ENCODE measurements at regions not wholly inside any gene's neighbourhood (a gene's known extent, or its start where the extent isn't known, plus 50 kb on each side); places are given as distances from the start of the nearest gene placed in this dataset.

DNA sequence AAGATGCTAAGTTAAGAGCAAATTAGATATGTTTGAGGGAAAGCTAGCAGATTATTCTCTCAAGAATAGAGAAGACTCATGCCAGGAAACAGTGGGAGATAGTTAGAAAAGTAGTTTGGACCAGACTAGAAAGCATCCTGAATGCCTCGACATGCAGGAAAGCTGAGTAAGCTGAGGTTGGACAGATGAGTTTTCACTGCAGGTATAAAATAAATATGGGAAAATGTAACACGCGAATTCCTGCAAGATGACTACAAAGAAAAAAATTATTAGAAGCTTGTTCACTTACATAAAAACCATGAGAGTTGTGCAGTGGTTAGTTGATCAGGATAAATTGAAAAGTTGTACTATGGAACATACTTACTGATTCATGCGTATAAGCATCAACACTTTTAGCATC lies 484.2 kb upstream of the MANEA start:
- DNase-seq = no peak

DNA sequence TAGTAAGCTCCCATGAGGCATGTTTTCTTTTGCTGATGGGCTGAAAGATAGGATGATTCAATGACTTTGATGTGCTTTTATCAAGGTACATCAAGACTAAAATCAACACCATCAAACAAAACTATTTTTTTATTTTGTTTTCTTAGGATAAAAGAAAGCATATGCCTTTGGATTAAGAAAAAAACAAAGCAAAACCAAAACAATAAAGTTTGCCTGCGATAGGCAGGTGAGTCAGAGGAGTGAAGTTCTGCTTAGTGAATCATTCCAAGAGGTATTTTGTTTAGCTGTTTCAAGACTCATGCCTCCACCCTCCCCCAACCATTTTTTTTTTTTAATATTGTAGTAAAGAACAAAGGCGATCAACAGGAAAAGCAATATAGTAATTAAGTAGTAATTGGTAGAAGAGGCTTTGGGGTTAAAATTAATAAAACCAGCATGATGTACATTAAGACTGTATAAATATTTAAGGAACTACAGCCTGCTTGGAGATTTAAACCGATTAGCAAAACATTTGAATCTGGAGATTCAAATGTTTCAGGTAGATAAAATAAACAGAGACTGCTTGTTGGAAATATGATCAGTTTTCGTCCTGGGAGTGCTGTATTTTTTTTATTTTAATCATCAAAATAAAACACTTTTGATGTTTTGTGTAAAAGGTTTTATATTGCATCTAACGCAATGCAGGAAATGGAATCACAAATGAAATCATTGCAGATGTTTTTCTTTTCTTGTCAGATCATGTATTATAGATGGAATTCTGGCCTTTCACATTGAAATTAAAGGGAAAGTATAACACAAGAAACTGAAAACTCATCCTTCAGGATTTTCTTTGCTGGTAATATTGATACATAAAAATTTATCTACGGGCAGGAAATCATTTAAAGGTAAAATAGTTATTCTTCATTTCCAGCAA lies 482.3 kb upstream of the MANEA start:
- H3K9ac ChIP-seq = no peak overlapping the region
- no peak overlapping the region for H3K27ac ChIP-seq (ENCODE audit: low read depth in 2 of 2, low read length in 1 of 2)
- no peak overlapping the region; a peak in 1 of 4 replicates for H3K4me3 ChIP-seq (ENCODE audit: low read depth in 2 of 2, low read length in 1 of 2)
- no peaks in the 10 kb centered on the region for H3K9me2 ChIP-seq
- TF ChIP-seq, protein P1, sequence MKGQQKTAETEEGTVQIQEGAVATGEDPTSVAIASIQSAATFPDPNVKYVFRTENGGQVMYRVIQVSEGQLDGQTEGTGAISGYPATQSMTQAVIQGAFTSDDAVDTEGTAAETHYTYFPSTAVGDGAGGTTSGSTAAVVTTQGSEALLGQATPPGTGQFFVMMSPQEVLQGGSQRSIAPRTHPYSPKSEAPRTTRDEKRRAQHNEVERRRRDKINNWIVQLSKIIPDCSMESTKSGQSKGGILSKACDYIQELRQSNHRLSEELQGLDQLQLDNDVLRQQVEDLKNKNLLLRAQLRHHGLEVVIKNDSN (IDR thresholded peaks at IDR 0.05; ENCODE audit: borderline replicate concordance, low read depth) = no peak
- TF ChIP-seq EP300 (IDR thresholded peaks at IDR 0.05; ENCODE audit: borderline replicate concordance in 1 of 2, low read depth in 1 of 2, low read length in 1 of 2) (0 out of 4 replicates have a peak, but pooled peaks of 1 of the 2 experiments have one; percentile 19), ELF1 (IDR thresholded peaks at IDR 0.05) (no peak), JUND (IDR thresholded peaks at IDR 0.05) (peak; percentile 51; the same call in 1 of the 2 replicates), NRF1 (IDR thresholded peaks at IDR 0.05; ENCODE audit: low read depth, low read length) (no peak), FOSL2 (IDR thresholded peaks at IDR 0.05; ENCODE audit: borderline replicate concordance, low read depth) (peak; percentile 53; the same call in 1 of the 2 replicates)
- no peaks in the 10 kb centered on the region for H3K79me2 ChIP-seq (ENCODE audit: insufficient read depth)
- ChIA-PET POLR2A (no interaction called here), CTCF (no interaction called here)
- H3K4me1 ChIP-seq (ENCODE audit: control insufficient read depth in 1 of 2, insufficient read depth in 2 of 2, low read depth in 1 of 2, low read length in 1 of 2) = peaks cover 0 to 7% of the 10 kb centered on the region in 2 experiments; a peak in 1 of 4 replicates
- WGBS (ENCODE audit: low lambda C conversion rate) = 9% methylated on average over 6 of the region's 6 CpGs
- H3F3A ChIP-seq (replicated peaks; ENCODE audit: insufficient read depth) = no peaks in the 10 kb centered on the region
- H3K9me3 ChIP-seq = no peaks in the 10 kb centered on the region
- no peaks in the 10 kb centered on the region for H3K36me3 ChIP-seq (replicated peaks in 1 of 2; ENCODE audit: control insufficient read depth in 1 of 2, insufficient read depth in 2 of 2, low read length in 1 of 2)
- no peaks in the 10 kb centered on the region for H3K27me3 ChIP-seq (ENCODE audit: insufficient read depth)
- H2AFZ ChIP-seq (ENCODE audit: low read depth) = no peak overlapping the region
- H4K20me1 ChIP-seq (ENCODE audit: insufficient read depth) = no peaks in the 10 kb centered on the region
- peak overlapping the region; percentile 51; the same call in 1 of the 2 replicates for H3K4me2 ChIP-seq
- DNase-seq = no peak

More for the DNA sequence above, 484.2 kb upstream of the MANEA start:
- H3K4me3 ChIP-seq (ENCODE audit: low read depth in 2 of 2, low read length in 1 of 2) = no peak overlapping the region
- TF ChIP-seq, protein P2, sequence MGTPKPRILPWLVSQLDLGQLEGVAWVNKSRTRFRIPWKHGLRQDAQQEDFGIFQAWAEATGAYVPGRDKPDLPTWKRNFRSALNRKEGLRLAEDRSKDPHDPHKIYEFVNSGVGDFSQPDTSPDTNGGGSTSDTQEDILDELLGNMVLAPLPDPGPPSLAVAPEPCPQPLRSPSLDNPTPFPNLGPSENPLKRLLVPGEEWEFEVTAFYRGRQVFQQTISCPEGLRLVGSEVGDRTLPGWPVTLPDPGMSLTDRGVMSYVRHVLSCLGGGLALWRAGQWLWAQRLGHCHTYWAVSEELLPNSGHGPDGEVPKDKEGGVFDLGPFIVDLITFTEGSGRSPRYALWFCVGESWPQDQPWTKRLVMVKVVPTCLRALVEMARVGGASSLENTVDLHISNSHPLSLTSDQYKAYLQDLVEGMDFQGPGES (IDR thresholded peaks at IDR 0.05; ENCODE audit: low read depth, low read length) = no peak
- no peak for TF ChIP-seq FOXM1 (IDR thresholded peaks at IDR 0.05; ENCODE audit: low read depth)
- no peaks in the 10 kb centered on the region for H3K36me3 ChIP-seq (replicated peaks in 1 of 2; ENCODE audit: control insufficient read depth in 1 of 2, insufficient read depth in 2 of 2, low read length in 1 of 2)
- H3K4me2 ChIP-seq = no peak overlapping the region
- WGBS (ENCODE audit: low lambda C conversion rate) = 63% methylated on average over 4 of the region's 4 CpGs
- no peaks in the 10 kb centered on the region for H3K79me2 ChIP-seq (ENCODE audit: insufficient read depth)
- peaks cover 0 to 7% of the 10 kb centered on the region in 2 experiments; a peak in 2 of 4 replicates for H3K4me1 ChIP-seq (ENCODE audit: control insufficient read depth in 1 of 2, insufficient read depth in 2 of 2, low read depth in 1 of 2, low read length in 1 of 2)
- H3K9ac ChIP-seq = no peak overlapping the region
- no peaks in the 10 kb centered on the region for H3K27me3 ChIP-seq (ENCODE audit: insufficient read depth)
- H3F3A ChIP-seq (replicated peaks; ENCODE audit: insufficient read depth) = no peaks in the 10 kb centered on the region
- H3K27ac ChIP-seq (ENCODE audit: low read depth in 2 of 2, low read length in 1 of 2) = no peak overlapping the region
- POLR2A ChIA-PET = no interaction called here
- H4K20me1 ChIP-seq (ENCODE audit: insufficient read depth) = no peaks in the 10 kb centered on the region
- H3K9me2 ChIP-seq = no peaks in the 10 kb centered on the region
- no peak overlapping the region for H2AFZ ChIP-seq (ENCODE audit: low read depth)
- no peaks in the 10 kb centered on the region for H3K9me3 ChIP-seq
- CTCF ChIA-PET = interaction anchor here (1.4 to 2.8 kb wide), 5 partner anchors 7 to 1669 kb away, joined by 3 to 17 read pairs (median 6); no protein-coding TSS in a partner anchor
